ENCODE measurements at regions not wholly inside any gene's neighbourhood (a gene's known extent, or its start where the extent isn't known, plus 50 kb on each side); places are given as distances from the start of the nearest gene placed in this dataset.
"Not testable (repeated sequence)": the region's sequence is repeated elsewhere in the genome, so short reads cannot be mapped to it uniquely, and the experiment has no call there.

DNA sequence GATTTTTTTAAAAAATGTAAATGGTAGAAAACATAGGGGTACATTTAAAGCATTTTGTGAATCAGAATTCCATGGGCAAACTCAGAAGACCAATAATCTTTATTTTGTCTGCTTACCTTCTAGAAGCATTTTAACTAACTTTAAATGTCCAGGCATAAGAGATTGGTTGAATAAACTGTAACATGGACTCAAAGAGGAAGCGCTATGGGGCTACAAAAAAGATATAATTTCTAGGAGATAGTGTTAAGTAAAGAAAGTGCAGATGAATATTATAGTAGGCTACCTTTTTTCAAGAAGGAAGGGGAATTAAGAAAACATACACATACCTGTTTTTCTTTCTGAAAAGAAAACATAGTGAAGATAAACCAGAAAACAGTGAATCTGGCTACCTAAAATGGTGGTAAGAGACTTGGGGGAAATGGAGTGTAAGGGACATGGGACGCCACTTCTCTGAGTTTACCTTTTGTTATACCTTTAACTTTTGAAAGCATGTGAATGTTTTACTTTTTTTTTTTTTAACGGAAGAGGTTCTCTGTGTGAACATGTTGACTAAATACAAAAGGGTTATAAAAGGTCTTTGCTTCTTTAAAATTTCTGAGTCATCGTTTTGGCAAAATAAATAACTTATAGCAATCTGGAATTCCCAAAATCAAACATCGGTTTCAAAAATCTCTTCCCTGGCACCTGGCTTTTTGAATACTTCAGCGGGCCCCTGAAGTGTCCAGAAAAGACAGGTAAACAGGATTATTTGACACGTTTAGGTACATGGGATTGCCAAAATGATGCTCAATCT, 133.4 kb downstream of the OR2B2 start:
- no peak overlapping the region for H3K4me3 ChIP-seq (ENCODE audit: low read depth, low read length)
- TF ChIP-seq CTCF (IDR thresholded peaks at IDR 0.05; ENCODE audit: low read depth, low read length): no peak

GRCh38 chr6:27777614-27778355, 134.4 kb downstream of the OR2B2 start:
- H3K4me3 ChIP-seq (ENCODE audit: low read depth, low read length): no peak overlapping the region
- no peak for TF ChIP-seq CTCF (IDR thresholded peaks at IDR 0.05; ENCODE audit: low read depth, low read length)

DNA sequence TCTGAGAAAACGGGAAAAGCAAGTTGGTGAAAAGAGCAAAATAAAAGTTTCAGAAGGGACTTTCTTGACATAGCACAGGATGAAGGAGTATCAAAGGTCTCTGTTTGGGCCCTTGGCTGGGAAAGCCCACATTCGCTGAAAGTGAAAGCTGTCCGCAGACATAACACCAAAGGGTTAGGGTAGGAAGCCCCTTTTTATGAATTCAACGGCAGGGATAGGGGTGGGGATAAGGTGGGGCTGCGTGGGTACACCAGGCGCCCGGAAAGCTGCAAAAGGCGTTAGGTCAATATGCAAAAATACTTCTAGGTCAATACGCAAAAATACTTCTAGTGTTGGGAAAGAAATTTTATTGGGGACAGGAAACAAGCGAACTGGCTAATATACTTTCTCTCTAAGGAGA, 135.1 kb downstream of the OR2B2 start:
- TF ChIP-seq CTCF (IDR thresholded peaks at IDR 0.05; ENCODE audit: low read depth, low read length): no peak
- H3K4me3 ChIP-seq (ENCODE audit: low read depth, low read length): no peak overlapping the region

DNA sequence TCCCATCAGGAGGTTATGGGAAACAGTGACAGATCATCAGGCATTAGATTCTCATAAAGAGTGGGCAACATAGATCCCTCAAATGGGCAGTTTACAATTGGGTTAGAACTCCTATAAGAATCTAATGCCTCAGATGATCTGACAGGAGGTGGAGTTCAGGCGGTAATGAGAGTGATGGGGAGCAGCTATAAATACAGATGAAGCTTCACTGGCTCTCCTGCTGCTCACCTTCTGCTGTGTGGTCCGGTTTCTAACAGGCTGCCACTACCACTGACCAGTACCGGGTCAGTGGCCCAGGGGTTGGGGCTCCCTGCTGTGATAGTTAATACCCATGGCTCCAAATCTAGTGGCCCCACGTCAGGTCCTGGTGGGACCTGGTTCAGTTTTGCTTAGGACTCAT, 135.7 kb downstream of the OR2B2 start:
- H3K4me3 ChIP-seq (ENCODE audit: low read depth, low read length): no peak overlapping the region
- no peak for TF ChIP-seq CTCF (IDR thresholded peaks at IDR 0.05; ENCODE audit: low read depth, low read length)

DNA sequence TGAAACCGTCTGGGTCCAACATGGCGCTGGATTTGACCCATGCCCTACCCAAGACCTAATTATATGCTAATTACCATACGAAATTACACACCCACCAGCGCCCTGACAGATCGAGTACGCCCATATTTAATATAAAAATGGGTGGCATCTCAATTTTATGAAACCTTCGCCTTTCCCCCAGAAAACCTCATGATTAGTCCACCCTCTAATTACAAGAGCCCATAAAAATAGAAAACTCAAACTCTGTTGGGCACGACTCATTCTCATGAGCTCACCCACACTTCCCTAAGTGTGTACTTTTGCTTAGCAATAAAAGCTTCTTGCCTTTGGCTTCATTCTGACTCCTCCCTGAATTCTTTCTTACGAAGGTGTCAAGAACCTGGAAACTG, 136.4 kb downstream of the OR2B2 start:
- no peak overlapping the region for H3K4me3 ChIP-seq (ENCODE audit: low read depth, low read length)
- TF ChIP-seq CTCF (IDR thresholded peaks at IDR 0.05; ENCODE audit: low read depth, low read length): no peak

DNA sequence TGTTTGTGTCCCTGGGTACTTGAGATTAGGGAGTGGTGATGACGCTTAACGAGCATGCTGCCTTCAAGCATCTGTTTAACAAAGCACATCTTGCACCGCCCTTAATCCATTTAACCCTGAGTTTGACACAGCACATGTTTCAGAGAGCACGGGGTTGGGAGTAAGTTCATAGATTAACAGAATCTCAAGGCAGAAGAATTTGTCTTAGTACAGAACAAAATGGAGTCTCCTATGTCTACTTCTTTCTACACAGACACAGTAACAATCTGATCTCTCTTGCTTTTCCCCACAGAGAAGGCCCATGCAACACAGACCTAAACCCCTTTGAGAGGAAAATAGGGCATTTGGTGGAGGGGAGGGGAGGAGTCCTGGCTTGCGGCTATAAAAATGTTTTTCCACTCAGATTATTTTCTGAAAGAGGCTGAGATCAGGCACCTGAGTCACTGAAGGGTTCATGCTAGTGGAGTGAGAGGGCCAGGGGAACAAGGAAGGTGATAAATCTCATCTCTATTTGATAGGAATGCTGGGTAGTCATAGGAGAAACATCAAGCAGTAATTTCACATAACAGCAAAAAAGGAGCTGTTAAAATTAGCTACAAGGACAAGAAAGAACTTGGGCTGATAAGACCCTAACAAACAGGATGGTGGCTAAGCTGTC, 136.9 kb downstream of the OR2B2 start:
- not testable (repeated sequence) for H3K4me3 ChIP-seq (ENCODE audit: low read depth, low read length)

DNA sequence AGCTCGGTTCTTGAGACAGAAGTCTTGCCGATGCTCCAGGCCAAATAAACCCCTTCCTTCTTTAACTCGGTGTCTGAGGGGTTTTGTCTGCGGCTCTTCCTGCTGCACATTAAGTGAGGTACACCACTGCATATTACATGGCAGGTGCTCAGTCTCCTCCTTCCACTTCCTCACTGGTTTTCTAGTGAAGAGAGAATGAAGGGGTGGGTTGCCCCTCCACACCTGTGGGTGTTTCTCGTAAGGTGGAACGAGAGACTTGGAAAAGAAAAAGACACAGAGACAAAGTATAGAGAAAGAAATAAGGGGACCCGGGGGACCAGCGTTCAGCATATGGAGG, 138.0 kb downstream of the OR2B2 start:
- not testable (repeated sequence) for H3K4me3 ChIP-seq (ENCODE audit: low read depth, low read length)

DNA sequence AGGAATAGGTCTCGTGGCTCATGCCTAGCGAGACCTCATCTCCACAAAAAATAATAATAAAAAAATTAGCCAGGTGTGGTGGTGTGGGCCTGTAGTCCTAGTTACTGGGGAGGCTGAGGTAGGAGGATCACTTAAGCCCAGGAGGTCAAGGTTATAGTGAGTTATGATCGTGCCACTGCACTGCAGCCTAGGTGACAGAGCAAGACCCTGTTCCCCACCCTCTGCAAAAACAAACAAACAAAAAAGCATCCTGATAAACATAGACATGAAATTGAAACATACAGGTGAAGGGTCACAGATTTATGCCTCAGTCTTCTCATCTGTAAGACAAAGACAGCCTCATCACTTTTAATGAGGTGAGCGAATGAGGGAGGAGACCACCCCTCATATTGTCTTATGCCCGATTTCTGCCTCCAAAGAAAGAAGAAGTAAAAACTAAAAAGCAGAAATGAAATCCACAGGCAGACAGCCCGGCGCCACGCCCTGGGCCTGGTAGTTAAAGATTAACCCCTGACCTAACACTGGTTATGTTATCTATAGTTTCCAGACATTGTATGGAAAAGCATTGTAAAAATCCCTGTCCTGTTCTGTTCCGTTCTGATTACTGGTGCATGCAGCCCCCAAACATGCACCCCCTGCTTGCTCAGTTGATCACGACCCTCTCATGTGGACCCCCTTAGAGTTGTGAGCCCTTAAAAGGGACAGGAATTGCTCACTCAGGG, 138.5 kb downstream of the OR2B2 start:
- H3K4me3 ChIP-seq (ENCODE audit: low read depth, low read length): not testable (repeated sequence)
